ENCODE measurements at regions not wholly inside any gene's neighbourhood (a gene's known extent, or its start where the extent isn't known, plus 50 kb on each side); places are given as distances from the start of the nearest gene placed in this dataset.

DNA sequence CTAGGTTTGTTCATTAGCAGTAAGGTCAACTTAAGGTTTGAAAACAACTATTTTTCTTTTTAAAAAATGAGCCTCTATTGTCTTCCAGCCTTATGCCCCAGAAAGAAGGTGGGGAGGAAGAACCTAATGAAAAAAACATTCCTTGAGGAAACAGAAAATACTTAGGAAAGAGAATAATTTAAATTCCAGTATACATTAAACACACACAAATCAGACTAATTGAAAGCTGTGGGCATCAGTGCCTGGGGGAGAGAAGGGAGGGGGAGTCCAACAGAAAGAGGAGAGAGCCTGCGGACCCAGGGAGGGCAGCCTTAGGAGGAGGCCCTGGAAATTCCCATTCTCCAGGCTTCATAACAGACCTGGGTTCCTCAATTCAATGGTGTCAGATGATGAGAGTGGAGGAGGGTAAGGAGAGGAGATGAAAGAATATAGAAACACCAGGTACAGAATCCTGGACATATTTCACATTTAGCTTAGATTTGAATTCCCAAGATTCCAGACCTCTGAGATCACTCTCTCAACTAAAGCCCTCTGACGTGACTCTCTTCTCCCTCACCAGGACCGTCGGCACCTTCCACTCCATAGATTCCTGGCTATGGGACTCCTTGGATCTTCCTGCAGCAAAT is 320.5 kb upstream of the UMPS start:
- H2AFZ ChIP-seq (ENCODE audit: low read length): no peak overlapping the region
- H3F3A ChIP-seq (ENCODE audit: insufficient read depth, low read length): no peaks in the 10 kb centered on the region
- no peaks in the 10 kb centered on the region for H3K27me3 ChIP-seq (ENCODE audit: insufficient read depth, low read length)
- H3K4me3 ChIP-seq (ENCODE audit: low read depth, low read length, poor library complexity, severe bottlenecking): no peak overlapping the region
- H3K4me2 ChIP-seq (ENCODE audit: low read length): no peak overlapping the region
- no peaks in the 10 kb centered on the region for H4K20me1 ChIP-seq (ENCODE audit: insufficient read depth, low read length)
- no peaks in the 10 kb centered on the region for H3K36me3 ChIP-seq (ENCODE audit: insufficient read depth, low read length)
- H3K9me3 ChIP-seq (ENCODE audit: low read length): no peaks in the 10 kb centered on the region
- no peaks in the 10 kb centered on the region for H3K79me2 ChIP-seq (ENCODE audit: insufficient read depth, low read length)
- TF ChIP-seq EZH2 (IDR thresholded peaks at IDR 0.05; ENCODE audit: borderline replicate concordance, low read length): no peak
- no peak for TF ChIP-seq CTCF (IDR thresholded peaks at IDR 0.05; ENCODE audit: low read length)
- no peaks in the 10 kb centered on the region for H3K9me2 ChIP-seq (ENCODE audit: low read depth, low read length)
- no peaks in the 10 kb centered on the region for H3K4me1 ChIP-seq (ENCODE audit: insufficient read depth, low read length, severe bottlenecking)
- no peak overlapping the region for H3K27ac ChIP-seq (ENCODE audit: low read depth, low read length, poor library complexity, severe bottlenecking)
- H3K9ac ChIP-seq (ENCODE audit: low read length): no peak overlapping the region

DNA sequence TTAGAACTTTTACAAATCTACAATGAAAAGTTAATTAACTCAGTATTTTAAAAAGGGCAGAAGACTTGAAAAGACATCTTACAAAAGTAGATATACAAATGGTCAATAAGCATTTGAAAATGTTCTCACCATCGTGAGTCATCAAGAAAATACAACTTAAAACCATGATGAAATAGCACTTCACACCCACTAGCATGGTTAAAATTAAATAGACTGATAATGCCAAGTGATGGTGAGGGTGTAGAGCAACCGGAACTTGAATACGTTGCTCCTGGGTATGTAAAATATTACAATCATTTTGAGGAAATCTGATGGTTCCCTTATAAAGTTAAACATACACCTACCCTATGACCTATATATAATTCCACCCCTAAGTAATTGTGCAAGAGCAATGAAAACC is 319.8 kb upstream of the UMPS start:
- Histone ChIP-seq H3K4me2 (ENCODE audit: low read length) (no peak overlapping the region), H3K27me3 (ENCODE audit: insufficient read depth, low read length) (no peaks in the 10 kb centered on the region), H3K9ac (ENCODE audit: low read length) (no peak overlapping the region), H3K79me2 (ENCODE audit: insufficient read depth, low read length) (no peaks in the 10 kb centered on the region), H4K20me1 (ENCODE audit: insufficient read depth, low read length) (no peaks in the 10 kb centered on the region), H3K27ac (ENCODE audit: low read depth, low read length, poor library complexity, severe bottlenecking) (no peak overlapping the region), H3F3A (ENCODE audit: insufficient read depth, low read length) (no peaks in the 10 kb centered on the region), H2AFZ (ENCODE audit: low read length) (no peak overlapping the region), H3K9me2 (ENCODE audit: low read depth, low read length) (no peaks in the 10 kb centered on the region), H3K9me3 (ENCODE audit: low read length) (no peaks in the 10 kb centered on the region), H3K4me1 (ENCODE audit: insufficient read depth, low read length, severe bottlenecking) (no peaks in the 10 kb centered on the region), H3K4me3 (ENCODE audit: low read depth, low read length, poor library complexity, severe bottlenecking) (no peak overlapping the region), H3K36me3 (ENCODE audit: insufficient read depth, low read length) (no peaks in the 10 kb centered on the region)
- TF ChIP-seq EZH2 (IDR thresholded peaks at IDR 0.05; ENCODE audit: borderline replicate concordance, low read length): no peak
- TF ChIP-seq CTCF (IDR thresholded peaks at IDR 0.05; ENCODE audit: low read length): no peak

DNA sequence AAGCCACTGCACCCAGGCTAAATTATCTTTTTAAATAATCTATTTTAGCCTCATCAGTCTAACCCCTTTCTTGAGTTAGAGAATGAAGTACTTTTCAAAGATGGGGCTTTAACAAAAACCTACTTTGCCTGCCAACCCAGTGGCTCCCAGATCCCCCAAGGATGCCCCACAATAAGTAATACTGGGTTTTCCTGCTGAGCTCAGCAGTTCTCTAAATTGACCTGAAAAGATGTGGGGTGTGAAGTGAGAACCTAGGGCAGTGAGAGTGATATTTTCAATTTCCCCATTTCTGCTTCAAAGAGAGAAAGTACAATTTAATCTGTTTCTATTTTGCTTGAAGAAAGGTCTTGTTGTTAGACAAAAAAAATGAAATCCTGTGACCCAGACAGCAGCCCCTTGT is 318.5 kb upstream of the UMPS start:
- no peak overlapping the region for H3K27ac ChIP-seq (ENCODE audit: low read depth, low read length, poor library complexity, severe bottlenecking)
- H3K4me1 ChIP-seq (ENCODE audit: insufficient read depth, low read length, severe bottlenecking): no peaks in the 10 kb centered on the region
- H2AFZ ChIP-seq (ENCODE audit: low read length): no peak overlapping the region
- no peak for TF ChIP-seq CTCF (IDR thresholded peaks at IDR 0.05; ENCODE audit: low read length)
- TF ChIP-seq EZH2 (IDR thresholded peaks at IDR 0.05; ENCODE audit: borderline replicate concordance, low read length): no peak
- no peaks in the 10 kb centered on the region for H3K9me2 ChIP-seq (ENCODE audit: low read depth, low read length)
- no peak overlapping the region for H3K4me2 ChIP-seq (ENCODE audit: low read length)
- H3K4me3 ChIP-seq (ENCODE audit: low read depth, low read length, poor library complexity, severe bottlenecking): no peak overlapping the region
- H3K9me3 ChIP-seq (ENCODE audit: low read length): no peaks in the 10 kb centered on the region
- no peaks in the 10 kb centered on the region for H3F3A ChIP-seq (ENCODE audit: insufficient read depth, low read length)
- H3K36me3 ChIP-seq (ENCODE audit: insufficient read depth, low read length): no peaks in the 10 kb centered on the region
- no peaks in the 10 kb centered on the region for H3K27me3 ChIP-seq (ENCODE audit: insufficient read depth, low read length)
- H3K79me2 ChIP-seq (ENCODE audit: insufficient read depth, low read length): no peaks in the 10 kb centered on the region
- H3K9ac ChIP-seq (ENCODE audit: low read length): no peak overlapping the region
- no peaks in the 10 kb centered on the region for H4K20me1 ChIP-seq (ENCODE audit: insufficient read depth, low read length)
